IgD-negative memory B cell (primary cell): ENCODE measurements at regions not wholly inside any gene's neighbourhood (a gene's known extent, or its start where the extent isn't known, plus 50 kb on each side); places are given as distances from the start of the nearest gene placed in this dataset.

Experiments
- H3K27ac Mint-ChIP-seq, 3 donors: one replicate each; pipeline ENCODE4 v1.8.0; 2020 to 2022; ENCODE audit warnings: mild to moderate bottlenecking in 3 of 3, mixed read lengths in 3 of 3, moderate library complexity in 1 of 3
- H3K27me3 Mint-ChIP-seq: one replicate; pipeline ENCODE4 v1.8.0; 2021; ENCODE audit warnings: mixed read lengths
- H3K36me3 Mint-ChIP-seq: one replicate; pipeline ENCODE4 v1.8.0; 2020; ENCODE audit warnings: mild to moderate bottlenecking, mixed read lengths
- H3K4me1 Mint-ChIP-seq, 3 donors: one replicate each; pipeline ENCODE4 v1.8.0; 2020 to 2022; ENCODE audit warnings: mixed read lengths in 3 of 3, mild to moderate bottlenecking in 1 of 3
- H3K4me3 Mint-ChIP-seq, 4 donors: one replicate each; pipeline ENCODE4 v1.8.0; 2020 to 2022; ENCODE audit warnings: mild to moderate bottlenecking in 4 of 4, mixed read lengths in 4 of 4, moderate library complexity in 3 of 4
- H3K9me3 Mint-ChIP-seq, 3 donors: one replicate each; pipeline ENCODE4 v1.8.0; 2020 to 2021; ENCODE audit warnings: mixed read lengths in 3 of 3, mild to moderate bottlenecking in 1 of 3

DNA sequence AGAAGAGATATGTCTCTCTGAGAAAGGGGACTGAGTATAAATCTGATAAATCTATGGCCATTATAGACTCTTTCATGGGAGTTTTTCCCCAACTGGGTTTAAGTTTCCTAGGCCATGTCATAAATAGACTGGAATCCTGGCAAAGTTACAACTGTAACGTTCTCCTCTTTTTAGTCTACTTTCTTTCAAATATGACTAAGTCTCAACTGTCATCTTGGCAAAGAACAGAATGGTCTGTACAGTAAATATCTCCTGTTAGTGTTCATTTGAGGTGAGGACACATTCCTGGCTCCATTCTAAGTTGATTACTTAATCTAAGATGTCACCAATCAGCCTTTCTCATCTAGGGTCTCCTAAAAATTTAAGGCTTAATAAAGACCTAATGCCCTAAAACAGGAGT, 300.5 kb downstream of the BRINP2 start:
- Mint-ChIP-seq H3K4me1 (peaks cover 0 to 2% (median 0%) of the 10 kb centered on the region in 3 donors), H3K27me3 (no peaks in the 10 kb centered on the region), H3K27ac (no peak overlapping the region), H3K4me3 (no peak overlapping the region), H3K9me3 (no peaks in the 10 kb centered on the region), H3K36me3 (no peaks in the 10 kb centered on the region)

DNA sequence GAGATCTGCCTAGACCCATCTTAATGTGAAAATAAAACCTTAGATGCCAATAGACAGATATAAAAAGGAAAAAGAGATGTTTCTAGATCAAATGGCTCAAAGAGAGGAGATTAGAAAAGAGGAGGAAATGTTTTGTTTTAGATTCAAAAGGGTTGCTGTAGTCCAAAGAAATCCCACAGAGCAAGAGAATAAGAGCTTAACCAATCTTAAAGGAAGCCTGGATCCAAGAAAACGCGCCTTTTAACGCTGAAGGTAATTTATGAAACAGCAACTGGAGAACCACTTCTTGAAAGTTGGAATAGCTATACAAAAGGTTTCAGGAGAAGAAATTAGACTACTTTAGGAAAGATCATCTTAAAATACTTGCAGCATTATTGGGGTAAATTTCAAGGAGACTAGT, 298.8 kb downstream of the BRINP2 start:
- H3K27ac Mint-ChIP-seq = no peak overlapping the region
- H3K36me3 Mint-ChIP-seq = no peaks in the 10 kb centered on the region
- H3K27me3 Mint-ChIP-seq = no peaks in the 10 kb centered on the region
- no peaks in the 10 kb centered on the region for H3K9me3 Mint-ChIP-seq
- H3K4me1 Mint-ChIP-seq = no peaks in the 10 kb centered on the region
- no peak overlapping the region for H3K4me3 Mint-ChIP-seq

DNA sequence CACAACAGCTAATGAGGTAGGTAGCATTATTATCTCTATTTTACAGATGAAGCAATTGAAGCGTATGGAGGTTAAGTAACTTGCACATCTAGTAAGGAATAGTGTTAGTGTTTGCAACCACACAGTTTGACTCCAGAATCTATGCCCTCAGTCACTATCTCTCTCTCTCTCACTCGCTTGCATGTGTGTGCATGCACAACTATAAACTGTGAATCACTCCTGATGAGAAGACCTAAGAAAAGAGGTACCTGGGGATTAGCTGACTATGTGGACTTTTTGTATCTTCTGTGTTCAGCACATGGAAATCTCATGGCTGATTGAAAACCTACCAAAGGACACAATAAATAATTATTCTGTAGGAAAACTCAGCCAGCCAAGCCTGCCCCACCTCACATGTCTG, 295.5 kb downstream of the BRINP2 start:
- Mint-ChIP-seq H3K9me3 (peaks cover 0 to 2% (median 2%) of the 10 kb centered on the region in 3 donors), H3K4me1 (no peaks in the 10 kb centered on the region), H3K4me3 (no peak overlapping the region), H3K27me3 (no peaks in the 10 kb centered on the region), H3K36me3 (no peaks in the 10 kb centered on the region), H3K27ac (no peak overlapping the region)

DNA sequence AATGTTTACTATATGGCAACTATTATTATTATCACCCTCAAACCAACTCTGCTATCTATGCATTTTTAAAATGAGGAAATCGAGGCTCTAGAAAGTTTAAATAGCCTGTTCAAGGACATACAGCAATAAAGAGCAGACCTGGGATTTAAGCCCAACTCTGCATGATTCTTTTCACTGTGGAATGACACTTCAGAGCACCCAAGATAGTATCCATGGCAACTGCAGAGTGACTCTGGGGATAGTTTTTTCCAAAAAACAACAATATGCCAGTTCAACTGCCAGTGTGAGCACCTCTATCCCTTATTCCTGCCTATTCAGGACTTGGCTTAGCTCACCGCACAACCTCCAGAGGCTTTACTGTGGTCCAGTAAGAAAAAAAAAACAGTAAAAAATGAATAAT, 293.9 kb downstream of the BRINP2 start:
- no peak overlapping the region for H3K27ac Mint-ChIP-seq
- no peaks in the 10 kb centered on the region for H3K36me3 Mint-ChIP-seq
- H3K4me1 Mint-ChIP-seq = no peaks in the 10 kb centered on the region
- no peak overlapping the region for H3K4me3 Mint-ChIP-seq
- H3K27me3 Mint-ChIP-seq = no peaks in the 10 kb centered on the region
- peaks cover 0 to 6% (median 2%) of the 10 kb centered on the region in 3 donors for H3K9me3 Mint-ChIP-seq

DNA sequence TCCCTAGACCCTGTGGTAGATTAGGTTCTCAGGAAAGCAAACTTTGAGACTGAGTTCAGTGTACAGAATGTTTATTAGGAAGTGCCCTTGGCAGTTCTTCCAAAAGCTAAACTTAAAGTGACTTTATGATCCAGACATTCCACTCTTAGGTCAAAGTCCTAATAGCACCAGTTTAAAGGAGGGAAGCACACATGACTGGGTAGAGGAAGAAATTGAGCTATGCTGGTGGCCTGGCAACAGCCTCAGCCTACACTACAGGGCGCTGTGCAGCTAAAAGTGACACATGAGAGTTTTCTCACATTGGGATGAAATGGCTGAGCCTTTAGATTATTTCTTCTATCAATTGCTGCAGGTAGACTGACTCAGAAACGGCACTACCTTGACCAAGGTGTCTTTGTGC, 280.4 kb downstream of the BRINP2 start:
- H3K9me3 Mint-ChIP-seq = peaks cover 0 to 13% (median 5%) of the 10 kb centered on the region in 3 donors
- no peaks in the 10 kb centered on the region for H3K27me3 Mint-ChIP-seq
- H3K4me1 Mint-ChIP-seq = no peaks in the 10 kb centered on the region
- H3K27ac Mint-ChIP-seq = no peak overlapping the region
- no peak overlapping the region for H3K4me3 Mint-ChIP-seq
- no peaks in the 10 kb centered on the region for H3K36me3 Mint-ChIP-seq

DNA sequence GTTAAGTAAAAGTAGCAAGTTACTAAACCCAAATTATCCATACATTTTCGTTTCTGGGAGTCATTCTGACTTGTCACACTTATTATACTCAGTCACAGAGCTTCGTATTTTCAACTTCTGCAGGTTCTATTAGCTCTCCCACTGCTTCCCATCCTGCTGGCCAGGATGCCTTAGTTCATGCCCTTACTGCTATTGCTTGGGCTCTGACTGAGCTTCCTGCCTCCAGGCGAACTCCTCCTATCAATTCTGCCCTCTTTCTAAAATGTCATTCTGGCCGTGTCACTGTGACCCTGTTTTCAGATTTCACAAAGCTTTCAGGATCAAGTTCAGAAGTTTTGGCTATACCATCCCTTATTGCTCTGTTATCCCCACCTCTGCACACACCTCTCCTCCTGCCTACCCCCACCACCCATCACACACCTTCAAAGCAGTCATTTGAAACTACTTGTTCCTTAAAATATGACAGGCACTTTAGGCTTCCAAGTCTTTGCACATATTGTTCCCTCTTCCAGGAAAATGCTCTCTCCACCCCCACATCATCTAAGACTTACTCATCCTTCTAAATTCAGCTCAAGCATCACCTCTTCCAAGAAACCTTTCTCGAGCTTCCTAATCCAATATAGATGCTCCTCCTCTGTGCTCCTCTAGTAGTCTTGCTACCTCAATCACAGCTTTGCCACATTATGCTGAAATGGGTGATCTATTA, 278.0 kb downstream of the BRINP2 start:
- Mint-ChIP-seq H3K9me3 (peaks cover 0 to 8% (median 2%) of the 10 kb centered on the region in 3 donors), H3K27ac (no peak overlapping the region), H3K4me1 (no peaks in the 10 kb centered on the region), H3K4me3 (no peak overlapping the region), H3K36me3 (no peaks in the 10 kb centered on the region), H3K27me3 (no peaks in the 10 kb centered on the region)

DNA sequence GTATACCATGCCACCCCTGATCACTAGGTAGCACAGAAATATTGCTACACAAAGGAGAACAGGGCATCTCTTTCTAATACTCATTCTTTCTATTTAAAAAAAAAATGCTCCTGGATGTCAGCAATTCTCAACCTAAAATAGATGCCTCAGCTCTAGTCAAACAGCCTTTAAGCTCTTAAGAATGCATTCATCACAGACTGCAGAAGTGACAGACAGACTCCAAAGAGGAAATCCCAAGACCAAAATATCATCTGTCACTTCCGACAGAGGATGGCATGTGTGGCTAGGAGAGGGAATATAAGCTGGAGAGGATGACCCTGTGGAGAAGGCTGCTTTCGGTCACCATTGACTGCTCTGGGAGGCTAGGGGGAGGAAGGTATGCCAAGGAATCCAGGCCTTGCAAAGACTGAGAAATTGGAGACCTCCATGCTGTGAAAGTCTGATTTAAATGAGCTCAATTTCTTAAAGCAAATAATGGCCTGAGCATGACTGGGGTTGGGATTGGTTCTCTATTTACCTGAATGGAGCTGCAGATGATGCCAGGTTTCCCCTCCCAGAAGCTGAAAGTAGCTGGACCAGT, 277.4 kb downstream of the BRINP2 start:
- Mint-ChIP-seq H3K9me3 (peaks cover 0 to 2% (median 1%) of the 10 kb centered on the region in 3 donors), H3K27ac (peak overlapping the region in 1 of 3 donors; percentile 26), H3K27me3 (no peaks in the 10 kb centered on the region), H3K4me1 (no peaks in the 10 kb centered on the region), H3K36me3 (no peaks in the 10 kb centered on the region), H3K4me3 (no peak overlapping the region)

DNA sequence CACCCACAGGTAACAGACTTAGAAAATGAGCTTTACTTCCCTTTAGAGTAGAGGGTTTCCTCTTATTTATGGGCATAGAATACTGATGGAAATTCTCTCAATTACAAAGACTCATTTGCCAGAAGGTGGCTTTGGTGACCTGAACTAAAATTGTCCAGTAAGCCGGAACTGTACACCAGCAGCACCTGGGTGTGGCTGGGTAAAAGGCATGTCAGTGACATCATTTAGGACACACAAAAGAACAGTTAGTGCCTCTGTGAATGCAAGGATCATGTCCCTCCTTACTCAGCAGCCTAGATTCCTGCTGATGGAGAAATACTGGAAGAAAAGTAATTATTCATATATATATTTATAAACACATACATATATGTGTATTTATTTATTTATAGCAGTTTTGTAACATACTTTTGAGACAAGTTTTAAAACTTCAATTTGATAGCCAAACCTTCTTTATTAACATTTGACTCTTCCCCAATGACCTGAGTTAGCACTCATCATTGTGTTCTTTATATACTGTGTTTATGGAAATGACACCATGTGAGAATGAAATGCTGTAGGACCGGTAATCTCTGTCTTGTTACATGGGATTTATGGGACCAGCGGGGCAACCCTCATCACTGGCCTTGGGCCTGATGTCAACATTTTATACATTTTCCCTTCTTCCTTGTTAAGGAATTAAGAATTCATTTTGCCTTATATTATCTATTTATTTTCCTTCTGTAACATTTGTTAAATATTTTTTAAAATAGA, 274.4 kb downstream of the BRINP2 start:
- H3K4me3 Mint-ChIP-seq = no peak overlapping the region
- no peaks in the 10 kb centered on the region for H3K27me3 Mint-ChIP-seq
- peaks cover 0 to 2% (median 0%) of the 10 kb centered on the region in 3 donors for H3K9me3 Mint-ChIP-seq
- H3K27ac Mint-ChIP-seq = no peak overlapping the region
- H3K4me1 Mint-ChIP-seq = no peaks in the 10 kb centered on the region
- H3K36me3 Mint-ChIP-seq = no peaks in the 10 kb centered on the region

DNA sequence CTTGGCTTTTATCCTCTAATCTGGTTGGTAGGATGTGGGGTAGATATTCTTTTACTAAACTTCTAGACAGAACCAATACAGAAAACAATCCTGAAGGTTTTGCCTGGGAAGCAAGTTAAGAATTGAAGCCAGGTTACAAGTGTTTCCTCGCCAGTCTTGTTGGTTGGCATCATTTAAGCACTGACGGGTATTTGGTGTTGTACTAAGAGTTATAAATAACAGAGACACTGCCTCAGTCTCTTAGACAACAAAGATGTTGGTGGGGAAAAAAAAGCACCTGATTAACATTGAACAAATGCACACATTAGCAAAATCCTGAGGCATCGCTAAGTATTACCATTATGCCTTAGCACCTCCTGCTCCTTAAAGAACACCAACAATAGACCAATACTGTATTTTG, 272.2 kb downstream of the BRINP2 start:
- Mint-ChIP-seq H3K27ac (no peak overlapping the region), H3K9me3 (peaks cover 0 to 2% (median 0%) of the 10 kb centered on the region in 3 donors), H3K4me3 (no peak overlapping the region), H3K27me3 (no peaks in the 10 kb centered on the region), H3K4me1 (no peaks in the 10 kb centered on the region), H3K36me3 (no peaks in the 10 kb centered on the region)

DNA sequence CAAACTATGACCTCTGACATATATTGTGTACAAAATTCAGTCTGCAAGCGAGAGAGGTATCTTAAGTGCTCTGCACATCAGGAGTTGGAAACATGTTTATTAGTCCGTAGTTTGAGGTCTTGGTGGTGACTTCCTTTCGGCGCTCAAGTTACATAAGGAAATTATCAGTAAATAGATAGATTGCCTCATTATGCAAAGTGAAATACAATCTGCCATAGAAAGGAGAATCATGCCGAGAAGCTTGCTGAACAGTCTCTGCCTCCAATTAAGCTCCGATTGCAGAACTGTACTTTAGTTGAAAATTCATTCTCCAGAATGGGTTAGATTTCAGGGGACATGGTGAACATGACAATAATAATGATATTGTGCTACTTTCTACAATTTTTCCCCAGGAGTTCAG, 271.8 kb downstream of the BRINP2 start:
- Mint-ChIP-seq H3K27me3 (no peaks in the 10 kb centered on the region), H3K9me3 (peaks cover 0 to under 1% (median 0%) of the 10 kb centered on the region in 3 donors), H3K27ac (no peak overlapping the region), H3K4me1 (no peaks in the 10 kb centered on the region), H3K36me3 (no peaks in the 10 kb centered on the region), H3K4me3 (no peak overlapping the region)

DNA sequence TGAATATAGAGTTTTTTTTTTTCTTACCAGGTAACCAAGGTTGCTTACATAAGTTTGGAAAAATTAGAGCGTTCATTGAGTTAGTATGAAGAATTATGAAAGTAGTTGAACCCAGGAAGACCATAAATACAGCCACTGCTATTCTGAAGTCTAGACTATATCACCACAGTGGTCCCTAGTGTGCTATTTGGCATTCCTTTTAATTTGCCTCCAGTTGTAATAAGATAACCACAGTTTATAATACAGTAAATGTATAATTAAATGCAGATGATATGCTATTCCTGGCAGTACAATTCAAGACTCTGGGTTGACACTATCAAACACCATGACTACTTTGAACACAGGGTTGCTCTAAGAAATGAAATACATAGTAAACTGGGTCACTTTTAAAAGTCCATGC, 270.5 kb downstream of the BRINP2 start:
- no peak overlapping the region for H3K4me3 Mint-ChIP-seq
- no peaks in the 10 kb centered on the region for H3K9me3 Mint-ChIP-seq
- H3K27ac Mint-ChIP-seq = no peak overlapping the region
- H3K4me1 Mint-ChIP-seq = no peaks in the 10 kb centered on the region
- no peaks in the 10 kb centered on the region for H3K27me3 Mint-ChIP-seq
- no peaks in the 10 kb centered on the region for H3K36me3 Mint-ChIP-seq

DNA sequence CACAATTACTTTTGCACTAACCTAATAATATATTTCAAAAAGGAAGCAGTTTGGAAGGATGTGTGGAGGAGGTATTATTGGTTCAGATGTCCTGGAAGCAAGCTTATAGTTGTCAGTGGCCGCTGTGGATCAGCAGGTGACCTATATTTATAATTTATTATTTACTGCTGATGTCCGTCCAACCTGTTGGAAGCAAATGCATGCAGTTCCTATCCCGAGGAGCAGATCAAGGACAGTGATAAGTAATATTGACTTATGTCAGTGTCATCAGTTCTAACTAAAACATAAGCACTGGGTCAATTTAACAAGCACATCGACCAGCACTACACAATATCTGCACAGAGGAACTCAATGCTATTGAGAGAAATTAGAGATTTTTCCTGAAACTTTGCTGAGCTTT, 270.1 kb downstream of the BRINP2 start:
- Mint-ChIP-seq H3K27ac (no peak overlapping the region), H3K36me3 (no peaks in the 10 kb centered on the region)

DNA sequence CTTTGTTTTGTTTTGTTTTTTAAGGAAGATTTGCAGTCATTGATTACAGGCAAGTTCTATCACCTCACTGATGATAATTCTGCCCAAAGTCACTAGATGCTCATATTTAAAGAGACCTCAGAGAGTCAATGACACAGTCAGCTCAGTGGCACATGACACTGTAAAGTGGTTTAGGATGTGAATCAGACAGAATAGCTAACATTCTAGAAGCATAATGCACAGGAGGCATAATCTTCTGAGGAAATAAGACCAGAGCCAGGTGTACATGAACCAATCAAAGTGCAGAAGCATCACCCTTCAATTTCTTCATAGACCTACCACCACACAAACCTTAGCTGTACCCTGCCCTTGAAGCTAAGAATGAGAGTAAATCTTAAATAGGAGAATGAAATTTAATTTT, 268.5 kb downstream of the BRINP2 start:
- Mint-ChIP-seq H3K27ac (no peak overlapping the region), H3K4me1 (no peaks in the 10 kb centered on the region), H3K4me3 (no peak overlapping the region), H3K36me3 (no peaks in the 10 kb centered on the region), H3K9me3 (no peaks in the 10 kb centered on the region), H3K27me3 (no peaks in the 10 kb centered on the region)

More for the DNA sequence above, 270.1 kb downstream of the BRINP2 start:
- Mint-ChIP-seq H3K4me1 (no peaks in the 10 kb centered on the region), H3K4me3 (no peak overlapping the region), H3K27me3 (no peaks in the 10 kb centered on the region), H3K9me3 (no peaks in the 10 kb centered on the region)

DNA sequence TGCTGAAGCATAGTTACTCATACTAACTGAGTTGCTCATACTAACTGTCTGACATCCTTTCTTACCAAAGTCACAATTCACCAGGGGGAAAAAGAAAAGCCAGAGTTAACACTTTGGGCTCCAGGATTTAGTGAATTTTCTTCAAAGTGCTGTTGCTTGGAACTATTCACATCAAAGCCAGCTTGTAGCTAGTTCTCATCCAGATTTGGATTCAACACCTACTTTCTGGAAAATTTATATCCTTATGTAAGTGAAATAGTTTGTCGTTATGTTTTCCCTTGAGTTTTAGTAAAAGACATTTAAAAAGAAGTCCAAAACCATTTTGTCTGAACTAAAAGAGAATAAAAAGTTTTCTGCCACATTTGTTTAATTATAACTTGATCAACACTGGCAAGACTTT, 264.6 kb downstream of the BRINP2 start:
- Mint-ChIP-seq H3K36me3 (no peaks in the 10 kb centered on the region), H3K27ac (no peak overlapping the region), H3K4me3 (no peak overlapping the region), H3K4me1 (no peaks in the 10 kb centered on the region), H3K27me3 (no peaks in the 10 kb centered on the region), H3K9me3 (no peaks in the 10 kb centered on the region)

DNA sequence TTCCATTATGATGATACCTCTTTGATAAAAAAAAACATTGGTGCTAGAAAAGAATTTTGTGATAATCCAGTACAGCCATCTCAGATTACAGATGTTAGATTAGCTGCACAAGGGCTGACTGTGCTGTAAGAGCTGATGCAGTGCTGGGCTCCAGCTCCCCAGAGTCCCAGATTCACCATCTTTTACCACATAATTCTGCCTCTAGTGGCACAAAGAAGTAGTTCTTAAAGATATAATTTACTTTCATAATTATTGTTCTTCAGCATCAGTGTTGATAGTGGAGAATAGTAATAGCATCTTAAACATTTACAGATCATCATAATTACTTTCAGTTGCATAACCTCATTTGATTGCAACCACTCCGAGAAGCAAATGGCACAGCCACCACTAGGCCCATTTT, 262.1 kb downstream of the BRINP2 start:
- Mint-ChIP-seq H3K27me3 (no peaks in the 10 kb centered on the region), H3K4me1 (no peaks in the 10 kb centered on the region), H3K36me3 (no peaks in the 10 kb centered on the region), H3K4me3 (no peak overlapping the region), H3K27ac (no peak overlapping the region), H3K9me3 (no peaks in the 10 kb centered on the region)

DNA sequence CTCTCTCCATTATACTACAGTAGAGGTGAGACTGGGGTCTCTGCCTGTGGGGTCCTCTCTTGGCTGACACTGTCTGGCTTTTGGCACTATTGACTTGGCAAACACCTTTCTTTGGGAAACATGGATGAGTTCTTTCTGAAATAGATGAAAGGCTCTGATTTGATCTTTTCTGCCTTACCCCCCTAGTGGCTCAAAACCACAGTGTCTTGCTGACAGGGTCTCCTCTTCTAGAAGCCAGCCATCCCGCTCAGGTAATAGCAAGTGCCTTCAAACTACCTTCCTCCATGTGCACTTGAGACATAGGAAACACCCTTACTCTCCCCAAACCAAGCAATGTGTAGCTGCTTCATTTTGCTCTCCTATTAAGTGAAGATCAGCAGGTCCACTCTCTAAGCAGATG, 260.4 kb downstream of the BRINP2 start:
- no peak overlapping the region for H3K4me3 Mint-ChIP-seq

More for the DNA sequence above, 260.4 kb downstream of the BRINP2 start:
- no peaks in the 10 kb centered on the region for H3K36me3 Mint-ChIP-seq
- H3K27me3 Mint-ChIP-seq = no peaks in the 10 kb centered on the region
- no peak overlapping the region for H3K27ac Mint-ChIP-seq
- no peaks in the 10 kb centered on the region for H3K9me3 Mint-ChIP-seq
- no peaks in the 10 kb centered on the region for H3K4me1 Mint-ChIP-seq
